Mucosa of gallbladder (tissue), 1 donor: ENCODE measurements at regions not wholly inside any gene's neighbourhood (a gene's known extent, or its start where the extent isn't known, plus 50 kb on each side); places are given as distances from the start of the nearest gene placed in this dataset.
A peak's percentile ranks its signal among the peaks of the same experiment; 100 is the strongest.

Experiments used
- DNase-seq: peaks from one replicate; pipeline ENCODE4 v3.0.0-alpha.2; 2020; ENCODE audit warnings: low spot score
- donor health status: DM: no; HTN: no; CAD: no.

DNA sequence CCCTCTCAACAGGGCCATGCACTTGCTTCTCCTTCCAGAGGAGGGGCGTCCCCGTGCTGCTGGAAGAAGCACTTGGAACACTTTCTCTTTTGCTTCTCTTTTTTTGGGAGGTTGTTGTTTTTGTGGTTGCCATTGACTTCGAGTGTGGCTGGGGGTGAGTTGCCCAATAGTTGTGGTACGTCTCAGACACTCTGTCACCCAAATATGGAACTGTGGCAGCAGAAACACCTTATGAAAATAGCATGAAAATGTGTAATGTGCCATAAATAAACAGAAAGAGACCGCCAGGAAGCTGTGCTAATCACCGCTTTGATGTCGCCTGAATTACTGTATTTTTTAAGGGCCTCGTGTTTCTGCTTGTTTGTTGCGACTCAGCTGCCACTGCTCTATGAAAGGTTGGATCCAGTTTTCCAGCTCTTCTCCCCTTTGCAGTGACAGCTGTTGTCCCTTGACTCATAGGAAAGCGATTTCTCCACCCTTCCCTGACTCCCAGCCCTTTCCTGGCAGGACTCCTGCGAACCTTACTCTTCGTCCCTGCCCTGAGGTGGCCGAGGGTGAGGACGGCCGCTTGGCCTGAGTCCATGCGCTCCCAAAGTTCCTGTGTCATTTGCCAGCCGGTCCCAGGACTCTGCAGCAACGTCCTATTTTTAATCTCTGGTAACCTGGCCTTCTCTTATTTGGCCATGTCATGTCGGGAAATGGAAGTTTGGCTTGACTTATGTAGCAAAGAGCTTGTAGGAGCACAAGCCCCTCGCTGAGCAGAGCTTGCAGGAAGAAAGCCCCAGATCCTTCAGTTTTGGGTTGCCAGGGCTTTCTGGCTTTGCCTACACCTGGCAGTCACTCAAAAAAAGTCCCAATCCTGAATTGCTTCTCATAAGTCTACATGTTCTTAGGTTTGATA, 694.6 kb downstream of the QKI start:
- peak; percentile 41 for DNase-seq

DNA sequence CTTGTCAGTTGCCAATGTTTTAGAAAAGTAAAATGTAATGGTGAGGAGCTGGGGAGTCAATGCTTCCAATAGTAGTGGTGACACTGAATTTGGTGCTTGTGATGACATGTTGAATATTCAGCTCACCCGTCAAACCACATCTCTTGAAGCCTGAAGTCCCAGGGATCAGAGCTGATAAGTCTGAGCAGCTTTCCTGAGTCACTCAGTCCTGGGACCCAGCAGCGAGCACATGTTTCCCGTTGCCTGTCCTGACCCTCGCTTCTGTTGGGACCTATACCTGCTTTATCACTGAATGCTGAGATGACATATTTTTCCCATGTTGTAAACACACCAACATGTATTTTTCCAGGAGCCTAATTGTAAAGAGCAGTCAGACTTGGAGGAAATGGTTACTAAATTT, 693.6 kb downstream of the QKI start:
- no peak for DNase-seq

DNA sequence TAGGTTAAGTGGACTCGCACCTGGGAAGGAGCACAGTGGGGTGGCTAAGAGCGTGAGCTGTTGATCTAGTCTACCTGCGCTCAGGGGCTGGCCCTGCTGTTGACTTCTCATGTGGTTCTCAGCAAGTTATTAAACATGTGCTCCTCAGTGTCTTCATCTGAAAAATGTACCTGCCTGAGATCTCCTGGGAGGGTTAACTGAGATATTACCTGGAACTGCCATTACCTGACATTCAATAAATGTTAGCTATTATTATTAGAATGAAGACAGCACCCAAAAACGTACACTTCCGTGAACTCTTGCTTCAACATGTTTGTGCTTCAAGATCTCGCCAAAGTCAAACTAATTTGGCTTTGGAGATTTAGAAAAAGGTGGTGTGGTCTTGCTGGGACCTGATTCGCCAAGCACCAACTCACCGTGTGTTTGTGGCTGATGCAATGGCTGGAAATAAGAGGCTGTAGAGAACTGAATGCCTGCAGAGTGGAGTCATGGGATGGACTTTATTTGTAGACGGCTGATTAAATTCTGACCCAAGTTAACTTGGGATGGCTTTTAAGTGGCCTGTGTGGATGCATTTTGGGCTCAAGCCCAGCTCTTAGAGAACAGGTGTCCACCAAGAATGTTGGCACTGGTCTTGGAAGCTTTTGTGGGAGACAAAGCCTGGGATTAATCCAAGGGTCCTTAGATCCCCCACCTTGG, 692.9 kb downstream of the QKI start:
- DNase-seq: no peak

DNA sequence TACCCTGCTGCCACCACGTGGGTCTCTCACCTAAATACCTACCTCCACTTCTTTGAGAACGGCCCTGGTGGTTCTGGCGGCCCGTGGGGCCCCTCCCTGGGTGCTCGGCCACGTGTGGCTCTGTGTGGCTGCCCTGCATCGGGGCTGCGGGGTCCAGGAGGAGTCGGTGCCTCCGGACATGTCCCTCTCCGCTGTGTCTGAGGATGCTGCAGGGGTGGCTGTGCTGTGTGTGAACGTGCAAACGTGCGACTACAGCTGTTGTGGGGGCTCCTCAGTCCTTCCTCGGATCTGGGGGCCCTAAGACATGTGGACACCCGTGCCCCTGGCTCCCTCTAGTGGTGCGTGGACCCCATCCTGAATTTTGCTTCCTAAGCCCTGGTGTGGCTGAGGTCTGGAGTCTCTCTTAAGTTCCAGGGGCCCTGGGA, 691.8 kb downstream of the QKI start:
- no peak for DNase-seq

DNA sequence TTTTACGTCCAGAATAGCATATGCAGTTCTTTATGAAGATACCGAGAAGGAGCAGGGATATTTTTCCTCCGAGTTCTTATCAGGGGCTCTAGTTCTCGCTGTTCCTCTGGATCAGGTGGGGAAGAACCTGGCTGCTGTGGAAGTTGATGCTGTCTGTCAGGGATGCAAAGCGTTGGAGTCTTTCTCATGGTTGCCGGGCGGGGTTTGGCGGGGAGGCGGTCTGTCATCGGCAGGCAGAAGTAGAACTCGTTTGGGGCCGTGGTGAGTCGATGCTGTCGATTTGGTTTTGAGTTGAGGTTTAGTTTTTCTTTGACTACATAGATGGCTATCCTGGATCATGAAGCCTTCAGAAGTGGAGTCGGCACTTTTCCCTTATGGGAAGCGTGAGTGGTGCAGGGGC, 691.2 kb downstream of the QKI start:
- DNase-seq: no peak

DNA sequence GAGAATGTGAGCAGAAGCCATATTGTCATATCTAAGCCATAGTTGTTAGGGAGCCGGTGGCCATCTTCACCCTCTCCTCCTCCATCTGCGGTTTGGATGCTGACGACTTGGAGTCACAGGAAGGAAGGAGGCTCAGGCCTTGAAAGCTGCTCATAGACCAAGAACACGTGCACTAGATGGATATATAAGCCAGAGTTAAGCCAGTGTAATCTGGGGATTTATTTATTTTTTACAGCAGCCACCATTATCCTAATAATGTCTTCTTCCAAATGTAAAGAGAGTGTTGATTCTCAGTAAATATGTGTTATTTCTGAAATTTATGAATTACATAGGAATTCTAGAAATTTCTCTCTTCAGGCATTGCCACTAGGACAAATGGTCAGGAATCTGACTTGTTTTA, 689.9 kb downstream of the QKI start:
- DNase-seq: no peak

DNA sequence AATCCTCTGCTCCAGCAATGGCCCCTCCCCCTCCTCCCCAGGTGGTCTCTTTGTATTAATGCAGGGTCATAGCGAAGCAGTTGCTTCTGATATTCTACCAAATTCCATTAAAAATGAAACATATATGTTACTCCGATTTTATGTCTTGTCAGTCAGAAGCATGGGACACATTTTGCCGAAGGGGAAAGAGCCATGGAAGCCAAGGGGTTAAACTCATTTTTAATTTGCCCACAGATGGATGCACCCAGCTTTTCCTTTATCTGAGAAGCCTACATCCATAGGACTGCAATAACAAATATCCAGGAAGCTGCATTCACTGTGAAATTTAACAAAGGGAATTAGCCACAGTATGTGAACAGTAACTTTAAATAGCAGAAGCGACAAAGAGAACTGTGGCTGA, 688.2 kb downstream of the QKI start:
- DNase-seq: no peak

DNA sequence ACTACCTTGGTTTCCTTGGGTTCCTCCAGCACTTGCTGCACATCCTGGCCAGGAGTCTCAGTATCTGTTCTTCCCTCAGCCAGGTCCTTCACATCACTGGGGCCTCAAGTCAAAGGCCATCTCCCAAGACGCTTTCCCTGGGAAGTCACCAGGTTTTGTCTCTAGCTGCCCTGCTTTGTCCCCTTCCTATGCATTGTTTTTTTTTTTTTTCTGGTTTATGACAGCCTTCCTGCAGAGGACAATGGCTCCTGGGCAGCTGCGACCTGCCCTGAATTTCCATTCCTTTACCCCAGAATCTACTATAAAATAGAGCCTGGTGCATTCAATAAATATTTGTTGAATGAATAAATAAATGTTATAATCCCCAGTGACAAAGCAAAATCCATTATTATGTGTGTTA, 687.3 kb downstream of the QKI start:
- no peak for DNase-seq

DNA sequence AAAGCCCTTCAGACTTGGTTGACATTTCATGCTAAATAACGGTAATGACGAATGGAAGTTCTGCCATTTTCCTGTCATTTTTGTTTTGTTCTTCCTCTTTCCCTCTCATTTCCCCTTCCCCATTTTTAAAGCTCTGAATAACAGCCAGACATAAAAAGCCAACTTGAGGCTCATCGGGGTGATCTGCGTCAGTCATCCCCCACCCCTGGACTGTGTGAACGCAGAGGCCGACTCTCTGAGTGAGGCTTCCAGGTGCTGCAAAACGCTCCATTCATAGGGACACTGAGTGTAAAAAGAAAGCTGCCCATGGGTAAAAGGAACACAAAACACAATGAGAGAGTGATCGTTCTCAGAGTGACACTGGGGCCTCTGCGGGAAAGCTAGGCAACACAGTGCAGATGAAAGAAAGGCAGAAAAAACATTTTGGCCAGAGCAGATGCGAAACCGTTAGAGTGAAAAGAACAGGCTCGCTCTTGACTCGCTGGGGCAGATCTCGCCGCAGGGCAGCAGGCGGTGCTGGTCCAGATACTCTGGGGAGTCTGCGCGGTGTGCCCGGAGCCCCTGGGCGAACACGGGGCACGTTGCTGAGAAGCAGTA, 684.8 kb downstream of the QKI start:
- DNase-seq: no peak

DNA sequence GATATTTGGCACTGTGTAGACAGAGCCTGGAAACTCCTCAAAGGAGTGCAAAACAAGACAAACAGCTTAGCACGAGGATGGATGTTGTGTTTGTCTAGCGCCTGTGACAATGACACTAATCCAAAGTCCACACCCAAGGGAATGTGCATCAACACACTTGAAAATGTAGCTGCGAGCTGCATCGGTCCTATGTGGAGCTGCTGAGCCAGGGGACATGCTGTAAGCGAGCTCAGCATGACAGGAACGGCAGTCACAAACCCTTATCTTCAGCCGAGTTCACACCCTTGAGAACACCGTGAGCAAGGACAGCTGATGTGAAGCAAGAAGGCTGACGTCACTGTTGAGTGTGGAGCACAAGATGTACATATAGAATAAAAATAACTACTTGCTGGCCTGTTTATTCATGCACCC, 684.3 kb downstream of the QKI start:
- no peak for DNase-seq

DNA sequence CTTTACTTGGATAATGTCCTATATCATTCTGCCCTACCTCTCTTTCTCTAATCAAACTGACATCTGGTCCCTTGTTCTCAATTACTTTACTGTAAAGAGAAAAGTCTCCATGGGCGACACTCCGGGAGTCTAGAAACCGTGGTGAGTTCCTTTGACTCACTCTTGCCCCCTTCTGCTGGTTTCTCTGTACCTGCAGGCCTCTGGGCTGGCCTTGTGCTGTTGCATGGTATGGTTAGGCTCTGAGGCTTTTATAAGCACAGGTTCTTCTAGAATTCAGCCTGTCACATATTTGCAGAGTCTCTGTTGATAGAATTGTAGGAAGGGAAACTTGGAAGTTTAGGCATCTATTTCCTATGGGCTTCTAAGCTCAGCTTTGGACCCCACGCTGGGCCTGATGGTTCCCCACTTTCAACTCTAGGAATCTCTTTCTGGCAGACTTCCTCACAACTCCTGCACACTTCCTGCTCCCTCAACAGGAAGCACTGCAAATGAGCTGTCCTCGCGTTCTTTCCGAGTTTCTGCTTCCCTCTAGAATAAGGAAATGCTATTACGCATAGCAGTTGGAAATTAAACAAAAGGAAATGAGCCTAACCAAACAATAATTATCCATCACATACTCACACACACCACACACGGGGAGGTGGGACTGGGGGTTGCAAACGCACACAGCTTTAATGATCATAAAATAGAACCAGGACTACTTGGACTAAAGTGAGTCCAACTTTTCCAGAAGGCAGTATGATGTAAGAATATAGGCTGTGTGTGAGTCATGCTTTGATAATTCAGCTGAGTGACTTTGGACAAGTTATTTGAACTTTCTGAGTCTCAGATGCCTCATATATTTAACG, 683.3 kb downstream of the QKI start:
- DNase-seq: no peak

DNA sequence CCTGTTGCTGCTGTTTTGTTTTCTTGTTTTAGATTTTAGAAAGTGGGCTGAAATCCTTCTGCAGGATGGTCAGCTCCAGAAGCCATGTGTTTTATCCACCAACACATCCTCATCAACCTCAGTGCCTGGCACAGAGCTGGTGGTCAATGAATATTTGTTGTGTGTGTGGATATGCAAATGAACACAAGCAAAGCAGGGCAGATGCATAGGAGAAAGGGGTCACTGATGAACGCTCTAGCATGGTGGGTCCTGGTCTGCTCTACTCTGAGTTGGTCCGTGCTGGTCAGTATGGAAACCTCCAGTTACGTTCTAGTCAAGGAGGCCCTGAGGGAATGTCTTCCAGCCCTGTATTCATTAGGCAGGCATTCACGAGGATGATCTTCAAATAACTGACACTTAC, 682.5 kb downstream of the QKI start:
- no peak for DNase-seq

DNA sequence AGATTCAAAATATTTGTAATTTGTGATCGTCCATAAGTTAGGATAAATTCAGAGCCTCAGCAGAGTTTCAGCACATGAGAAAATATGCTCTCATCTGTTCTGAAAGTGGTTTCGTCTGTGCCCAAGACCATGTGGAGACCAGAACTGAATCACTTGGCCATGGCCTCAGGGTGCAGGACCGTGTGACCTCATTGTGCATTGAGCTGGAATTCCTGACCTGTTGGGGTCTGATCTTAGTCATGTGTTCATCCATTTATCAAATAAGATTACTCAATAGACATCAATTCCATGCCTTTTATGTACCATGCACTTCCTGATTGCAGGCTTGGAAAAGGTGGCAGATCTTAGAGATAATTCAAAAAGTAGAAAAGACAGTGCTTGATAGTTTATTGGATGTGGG, 680.5 kb downstream of the QKI start:
- no peak for DNase-seq

DNA sequence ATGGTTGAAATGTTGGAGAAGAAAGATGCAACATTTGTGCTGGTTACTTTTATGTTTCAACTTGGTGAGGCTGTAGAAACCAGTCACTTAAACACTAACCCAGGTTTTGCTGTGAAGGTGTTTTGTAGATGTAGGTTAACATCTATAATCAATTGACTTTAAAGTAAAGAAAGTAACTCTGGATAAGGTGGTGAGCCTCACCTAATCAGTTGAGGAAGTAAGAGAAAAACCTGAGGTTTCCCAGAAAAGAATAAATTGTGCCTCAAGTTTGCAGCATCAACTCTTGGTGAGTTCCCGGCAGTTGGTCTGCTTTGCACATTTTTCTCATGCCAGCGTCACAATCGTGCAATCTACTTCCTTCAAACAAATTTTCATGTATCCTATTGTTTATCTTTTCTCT, 673.4 kb downstream of the QKI start:
- DNase-seq: no peak

DNA sequence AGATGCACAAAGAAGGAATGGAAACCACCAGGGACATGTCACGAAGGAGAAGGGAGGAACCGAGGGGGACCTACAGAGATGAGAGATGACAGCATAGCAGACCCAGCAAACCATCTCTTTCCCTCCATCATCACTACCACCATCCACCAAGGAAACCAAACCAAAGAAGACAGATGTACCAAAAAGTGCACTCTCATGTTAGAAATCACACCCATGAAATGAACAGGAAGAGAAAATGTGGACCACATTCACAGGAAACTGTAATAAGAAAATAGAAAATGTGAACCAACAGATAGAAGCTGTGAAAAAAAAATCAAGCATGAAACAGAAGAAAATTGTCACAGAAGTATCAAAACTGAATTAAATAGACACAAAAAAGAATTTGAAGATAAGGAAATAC, 672.7 kb downstream of the QKI start:
- no peak for DNase-seq

DNA sequence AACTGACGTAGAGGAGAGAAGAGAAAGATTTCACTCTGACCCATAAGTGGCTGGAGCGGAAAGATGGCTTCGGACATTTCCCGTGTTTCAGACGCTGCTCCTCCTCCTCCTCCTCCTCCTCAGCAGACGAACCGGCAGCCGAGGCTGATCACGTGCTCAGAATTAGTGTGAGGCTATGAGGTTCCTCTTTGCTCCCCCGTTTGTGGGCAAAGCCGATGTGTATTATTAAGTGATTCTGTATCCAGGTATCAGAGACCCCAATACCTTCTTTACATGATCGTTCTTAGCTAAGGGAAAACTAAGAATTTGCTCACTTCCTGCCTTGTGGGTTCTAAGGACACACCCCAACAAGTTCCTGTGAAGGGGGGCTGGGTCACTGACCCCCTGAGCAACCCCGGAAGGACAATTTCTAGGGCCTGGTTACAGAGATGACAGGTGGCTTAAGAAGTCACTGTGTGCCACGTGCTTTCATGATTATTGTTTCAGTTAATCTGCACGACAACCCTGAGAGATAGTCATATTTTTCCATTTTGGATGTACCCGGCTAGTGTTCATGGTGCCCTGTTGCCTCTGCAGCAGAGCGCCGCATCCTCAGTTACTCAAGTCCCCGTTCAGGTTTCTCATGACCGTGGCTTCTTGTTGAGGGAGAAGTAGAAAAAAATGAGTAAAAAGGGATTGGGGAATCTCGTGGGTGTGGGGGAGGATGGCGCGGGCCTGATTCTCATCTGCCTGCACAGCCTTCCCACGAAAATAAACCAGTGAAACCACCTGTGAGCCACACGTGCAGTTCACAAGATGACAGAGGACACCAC, 671.8 kb downstream of the QKI start:
- no peak for DNase-seq

DNA sequence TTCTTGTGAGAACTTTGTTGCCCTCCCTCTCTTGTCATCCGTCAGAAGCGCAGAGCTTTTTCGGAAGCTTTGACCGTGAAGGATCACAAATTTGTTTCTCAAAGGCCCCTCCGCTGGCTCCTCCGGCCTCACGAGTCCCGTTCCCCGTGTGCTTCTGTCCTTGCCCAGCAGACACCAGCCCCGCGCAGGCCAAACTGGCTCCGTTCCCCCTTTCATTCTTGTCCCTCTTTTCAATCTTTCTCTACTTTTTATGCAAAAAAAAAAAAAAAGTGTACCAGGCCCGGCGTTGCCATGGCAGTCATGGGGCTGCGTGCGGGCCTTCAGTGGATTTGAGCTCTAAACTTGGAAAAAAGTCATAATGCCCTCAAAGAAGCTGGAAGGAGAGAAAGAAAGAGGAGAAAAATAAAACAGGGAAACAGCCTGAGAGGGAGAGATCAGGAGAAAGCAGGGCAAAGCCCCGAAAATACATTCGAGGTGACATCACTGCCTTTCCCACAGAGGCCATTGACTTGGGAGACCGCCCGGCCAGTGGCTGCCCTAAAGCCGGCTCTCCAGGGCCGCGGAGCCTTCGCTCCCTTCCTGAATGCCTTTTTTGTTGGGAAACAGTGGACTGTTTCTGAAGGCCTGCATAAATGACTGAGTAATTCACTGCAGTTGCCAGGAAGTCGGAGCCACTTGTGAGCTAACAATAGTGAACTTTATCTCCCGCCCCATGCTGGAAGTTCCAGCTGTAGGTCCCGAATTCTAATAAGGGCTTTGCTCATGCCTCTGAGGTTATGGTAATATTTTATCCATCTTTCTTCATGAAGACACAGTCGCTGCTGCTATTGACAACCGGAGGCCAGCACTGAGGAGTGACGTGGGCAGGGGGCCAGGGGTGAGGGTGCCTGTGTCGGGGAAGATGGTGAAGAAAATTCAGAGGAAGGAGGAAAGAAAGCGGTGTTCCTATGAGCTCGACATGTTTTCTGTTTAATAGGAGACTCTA, 670.9 kb downstream of the QKI start:
- peak; percentile 25 for DNase-seq

DNA sequence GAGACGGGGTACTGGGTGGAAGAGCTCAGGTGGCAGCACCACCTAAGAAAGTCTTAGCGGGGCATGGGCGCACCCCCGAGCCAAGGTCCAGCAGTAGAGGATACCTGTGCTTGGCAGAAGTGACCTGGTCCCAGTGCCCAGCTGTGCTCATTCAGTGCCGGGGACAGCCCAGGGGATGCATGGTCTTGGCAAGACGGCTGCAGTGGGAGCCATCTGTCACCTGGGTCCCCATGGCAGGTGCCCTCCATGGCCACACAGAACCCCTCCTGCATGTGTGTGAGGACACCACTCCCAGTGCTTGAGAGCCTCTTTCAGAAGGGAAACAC, 664.7 kb downstream of the QKI start:
- DNase-seq: no peak

DNA sequence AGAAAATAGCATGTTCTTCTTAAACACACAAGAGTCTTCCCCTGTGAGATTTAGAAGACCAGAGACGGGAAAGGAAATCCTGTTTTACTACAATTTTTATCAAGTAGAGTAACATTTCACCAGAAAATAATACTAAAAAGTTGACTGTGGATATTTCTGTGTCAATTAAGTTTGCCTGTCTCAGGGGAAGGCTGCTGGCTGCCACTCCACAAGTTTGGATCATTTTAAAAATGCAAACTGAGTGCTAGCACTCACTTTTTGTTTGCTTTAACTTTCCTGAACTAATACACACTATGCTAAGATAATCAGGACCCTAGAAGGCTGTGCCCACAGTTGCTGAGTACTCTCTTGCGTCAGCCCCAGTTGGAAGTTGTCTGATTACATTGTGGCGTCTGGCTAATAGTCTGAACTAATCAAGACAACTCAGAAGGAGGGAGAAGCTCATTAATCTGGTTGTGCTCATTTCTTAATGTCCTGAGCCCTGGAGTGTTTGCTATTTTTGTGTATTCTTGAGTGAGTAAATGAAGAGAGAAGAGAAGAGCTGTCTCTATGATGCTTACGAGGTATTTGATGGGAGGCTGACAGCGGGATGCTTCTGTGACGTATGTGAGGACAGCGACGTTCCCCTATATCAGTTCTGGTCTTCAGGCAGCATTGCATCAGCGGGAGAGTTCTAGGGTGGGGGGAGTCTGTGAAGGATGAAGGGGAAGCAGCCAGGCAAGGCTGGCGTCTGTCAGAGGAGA, 664.2 kb downstream of the QKI start:
- DNase-seq: no peak
